ENCODE measurements at regions not wholly inside any gene's neighbourhood (a gene's known extent, or its start where the extent isn't known, plus 50 kb on each side); places are given as distances from the start of the nearest gene placed in this dataset.

DNA sequence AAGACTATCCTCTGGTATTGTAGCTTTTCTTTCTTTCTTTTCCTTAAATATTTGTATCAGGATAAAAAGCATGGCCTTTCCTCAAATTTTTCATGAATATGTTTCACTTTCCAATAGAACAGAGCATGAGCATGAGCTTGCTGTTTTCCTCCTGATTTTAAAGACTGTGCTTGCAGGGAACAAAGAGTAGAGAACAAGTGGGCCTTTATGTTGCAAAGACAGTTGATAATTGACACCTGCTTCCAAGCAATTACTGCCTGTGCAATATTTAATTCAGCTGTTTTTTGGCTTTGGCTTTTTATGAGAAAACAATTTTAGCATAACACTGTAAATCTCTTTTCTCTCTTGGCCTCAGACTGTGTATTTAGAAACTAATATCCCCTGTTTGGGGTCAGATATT, 263.6 kb upstream of the AZI2 start:
- TF ChIP-seq RBBP5 (IDR thresholded peaks at IDR 0.05; ENCODE audit: borderline replicate concordance, low read depth, low read length) = no peak
- no peak for TF ChIP-seq CTCF (IDR thresholded peaks at IDR 0.05; ENCODE audit: control extremely low read depth in 1 of 3, insufficient read depth in 1 of 3, low read depth in 1 of 3, low read length in 3 of 3)
- TF ChIP-seq EZH2 (IDR thresholded peaks at IDR 0.05; ENCODE audit: low read depth, low read length, severe bottlenecking) = no peak
- TF ChIP-seq RFX5 (IDR thresholded peaks at IDR 0.05; ENCODE audit: borderline replicate concordance, low read depth, low read length) = no peak
- TF ChIP-seq POLR2AphosphoS5 (IDR thresholded peaks at IDR 0.05; ENCODE audit: low read depth, low read length) = no peak
- TF ChIP-seq EP300 (IDR thresholded peaks at IDR 0.05; ENCODE audit: borderline replicate concordance in 1 of 2, low read depth in 2 of 2, low read length in 2 of 2) = no peak
- TF ChIP-seq CREB1 (IDR thresholded peaks at IDR 0.05) = no peak

Measured in H1 (cell line).